OCI-LY3 (cell line): ENCODE measurements at regions not wholly inside any gene's neighbourhood (a gene's known extent, or its start where the extent isn't known, plus 50 kb on each side); places are given as distances from the start of the nearest gene placed in this dataset.

ENCODE experiments used
- EZH2phosphoT487 ChIP-seq: fragments of 200-600 bp; shearing (Covaris generic); IDR thresholded peaks from 2 replicates; pipeline ENCODE4 v1.6.1; 2018; ENCODE audit warnings: antibody characterized with exemption, mixed run types, low read depth
- TF ChIP-seq, protein P1 (sequence below): fragments of 200-600, 300-600 bp; sonication (generic); IDR thresholded peaks from 2 replicates; pipeline ENCODE4 v1.5.1; 2014; ENCODE audit warnings: antibody characterized with exemption, low read length, low read depth

- TF ChIP-seq, protein P1, sequence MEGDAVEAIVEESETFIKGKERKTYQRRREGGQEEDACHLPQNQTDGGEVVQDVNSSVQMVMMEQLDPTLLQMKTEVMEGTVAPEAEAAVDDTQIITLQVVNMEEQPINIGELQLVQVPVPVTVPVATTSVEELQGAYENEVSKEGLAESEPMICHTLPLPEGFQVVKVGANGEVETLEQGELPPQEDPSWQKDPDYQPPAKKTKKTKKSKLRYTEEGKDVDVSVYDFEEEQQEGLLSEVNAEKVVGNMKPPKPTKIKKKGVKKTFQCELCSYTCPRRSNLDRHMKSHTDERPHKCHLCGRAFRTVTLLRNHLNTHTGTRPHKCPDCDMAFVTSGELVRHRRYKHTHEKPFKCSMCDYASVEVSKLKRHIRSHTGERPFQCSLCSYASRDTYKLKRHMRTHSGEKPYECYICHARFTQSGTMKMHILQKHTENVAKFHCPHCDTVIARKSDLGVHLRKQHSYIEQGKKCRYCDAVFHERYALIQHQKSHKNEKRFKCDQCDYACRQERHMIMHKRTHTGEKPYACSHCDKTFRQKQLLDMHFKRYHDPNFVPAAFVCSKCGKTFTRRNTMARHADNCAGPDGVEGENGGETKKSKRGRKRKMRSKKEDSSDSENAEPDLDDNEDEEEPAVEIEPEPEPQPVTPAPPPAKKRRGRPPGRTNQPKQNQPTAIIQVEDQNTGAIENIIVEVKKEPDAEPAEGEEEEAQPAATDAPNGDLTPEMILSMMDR: no peak
- TF ChIP-seq EZH2phosphoT487: no peak
Observed at GRCh38 chr7:80053124-80053523, 81.5 kb upstream of the GNAI1 start.
